ENCODE measurements at regions not wholly inside any gene's neighbourhood (a gene's known extent, or its start where the extent isn't known, plus 50 kb on each side); places are given as distances from the start of the nearest gene placed in this dataset.

- Histone ChIP-seq H2AFZ (ENCODE audit: low read depth) (no peak overlapping the region), H3K27me3 (ENCODE audit: insufficient read depth, low read depth) (no peaks in the 10 kb centered on the region), H3K4me2 (no peak overlapping the region), H3K4me1 (ENCODE audit: low read depth, poor library complexity, severe bottlenecking) (no peaks in the 10 kb centered on the region), H3K36me3 (ENCODE audit: insufficient read depth) (no peaks in the 10 kb centered on the region), H3K9ac (no peak overlapping the region), H3K27ac (no peak overlapping the region), H4K20me1 (ENCODE audit: insufficient read depth) (no peaks in the 10 kb centered on the region), H3K79me2 (ENCODE audit: insufficient read depth, low read depth) (no peaks in the 10 kb centered on the region), H3K4me3 (IDR thresholded peaks at IDR 0.05; ENCODE audit: insufficient read depth, low read depth, low read length) (no peak overlapping the region)
- no peak for TF ChIP-seq CTCF (conservative IDR thresholded peaks at IDR 0.05; ENCODE audit: low read depth, low read length)
These were observed 278.6 kb upstream of the GNPDA2 start for GRCh38 chr4:45004847-45005565.

DNA sequence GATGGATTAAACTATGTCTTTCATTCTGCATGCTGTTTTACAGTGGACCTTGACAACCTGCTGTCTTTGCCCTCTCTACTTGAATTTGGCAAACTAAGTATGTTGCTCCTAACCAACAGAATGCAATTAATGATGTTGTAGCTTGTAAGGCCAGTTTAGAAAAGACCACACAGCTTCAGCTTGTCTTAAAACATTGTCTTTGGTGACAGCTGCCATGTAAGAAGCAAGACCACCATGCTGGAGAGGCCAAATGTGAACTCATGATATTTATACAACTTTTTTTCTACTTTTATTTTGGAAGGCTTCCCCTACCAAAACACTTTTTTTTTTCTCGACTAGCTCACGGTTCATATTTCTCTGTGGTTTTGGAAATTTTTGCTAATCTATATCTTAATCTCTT lies 278.0 kb upstream of the GNPDA2 start:
- no peaks in the 10 kb centered on the region for H3K4me1 ChIP-seq (ENCODE audit: low read depth, poor library complexity, severe bottlenecking)
- H2AFZ ChIP-seq (ENCODE audit: low read depth): no peak overlapping the region
- no peaks in the 10 kb centered on the region for H3K27me3 ChIP-seq (ENCODE audit: insufficient read depth, low read depth)
- no peak for TF ChIP-seq CTCF (conservative IDR thresholded peaks at IDR 0.05; ENCODE audit: low read depth, low read length)
- no peaks in the 10 kb centered on the region for H3K79me2 ChIP-seq (ENCODE audit: insufficient read depth, low read depth)
- no peaks in the 10 kb centered on the region for H3K36me3 ChIP-seq (ENCODE audit: insufficient read depth)
- H4K20me1 ChIP-seq (ENCODE audit: insufficient read depth): no peaks in the 10 kb centered on the region
- H3K4me3 ChIP-seq (IDR thresholded peaks at IDR 0.05; ENCODE audit: insufficient read depth, low read depth, low read length): no peak overlapping the region
- H3K27ac ChIP-seq: no peak overlapping the region
- H3K4me2 ChIP-seq: no peak overlapping the region
- no peak overlapping the region for H3K9ac ChIP-seq

- H3K27me3 ChIP-seq (ENCODE audit: insufficient read depth, low read depth): no peaks in the 10 kb centered on the region
These were observed 270.0 kb upstream of the GNPDA2 start for GRCh38 chr4:44996276-44996845.

DNA sequence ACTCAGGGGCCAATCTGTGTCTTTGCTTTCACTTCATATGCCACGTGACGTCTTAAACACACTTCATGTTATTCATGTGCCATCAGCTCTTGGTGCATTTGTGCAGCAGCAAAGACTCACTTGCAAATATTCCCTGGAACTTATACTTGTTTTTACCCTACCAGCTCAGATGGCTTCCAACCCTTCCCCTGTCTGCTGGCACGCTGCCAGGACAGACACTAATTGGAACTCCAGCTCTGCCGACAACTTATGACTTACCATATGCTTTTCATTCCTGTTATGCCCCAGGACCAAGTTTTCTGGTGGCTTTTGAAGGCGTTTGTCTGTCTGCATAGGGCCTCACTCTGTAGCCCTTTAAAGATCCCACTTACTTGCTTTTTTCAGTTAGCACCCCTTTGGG lies 261.7 kb upstream of the GNPDA2 start:
- Histone ChIP-seq H3K27ac (no peak overlapping the region), H3K4me2 (no peak overlapping the region), H3K36me3 (ENCODE audit: insufficient read depth) (no peaks in the 10 kb centered on the region), H3K9ac (no peak overlapping the region), H3K4me3 (IDR thresholded peaks at IDR 0.05; ENCODE audit: insufficient read depth, low read depth, low read length) (no peak overlapping the region), H2AFZ (ENCODE audit: low read depth) (no peak overlapping the region), H3K79me2 (ENCODE audit: insufficient read depth, low read depth) (no peaks in the 10 kb centered on the region), H3K4me1 (ENCODE audit: low read depth, poor library complexity, severe bottlenecking) (no peaks in the 10 kb centered on the region), H4K20me1 (ENCODE audit: insufficient read depth) (no peaks in the 10 kb centered on the region), H3K27me3 (ENCODE audit: insufficient read depth, low read depth) (no peaks in the 10 kb centered on the region)
- TF ChIP-seq CTCF (conservative IDR thresholded peaks at IDR 0.05; ENCODE audit: low read depth, low read length): no peak

More at GRCh38 chr4:44996276-44996845, 270.0 kb upstream of the GNPDA2 start:
- Histone ChIP-seq H4K20me1 (ENCODE audit: insufficient read depth) (no peaks in the 10 kb centered on the region), H3K79me2 (ENCODE audit: insufficient read depth, low read depth) (no peaks in the 10 kb centered on the region), H3K27ac (no peak overlapping the region), H3K4me1 (ENCODE audit: low read depth, poor library complexity, severe bottlenecking) (no peaks in the 10 kb centered on the region), H2AFZ (ENCODE audit: low read depth) (no peak overlapping the region), H3K4me3 (IDR thresholded peaks at IDR 0.05; ENCODE audit: insufficient read depth, low read depth, low read length) (no peak overlapping the region), H3K36me3 (ENCODE audit: insufficient read depth) (no peaks in the 10 kb centered on the region), H3K9ac (no peak overlapping the region), H3K4me2 (no peak overlapping the region)
- no peak for TF ChIP-seq CTCF (conservative IDR thresholded peaks at IDR 0.05; ENCODE audit: low read depth, low read length)

Measured in KMS-11 (cell line).